GM19328 (cell line): ENCODE measurements at regions not wholly inside any gene's neighbourhood (a gene's known extent, or its start where the extent isn't known, plus 50 kb on each side); places are given as distances from the start of the nearest gene placed in this dataset.

Experiments used
- ATAC-seq: cut with Tn5 transposase; IDR thresholded peaks from one replicate; pipeline ENCODE4 v1.9.1; 2021; ENCODE audit warnings: mild to moderate bottlenecking, moderate library complexity; ENCODE audit not compliant: unreplicated experiment

GRCh38 chr3:193825617-193826016, 232.6 kb downstream of the OPA1 start:
- ATAC-seq: no peak

- ATAC-seq: no peak
Measured at GRCh38 chr3:193826159-193826795, 233.3 kb downstream of the OPA1 start.

GRCh38 chr3:193827040-193827669, 234.1 kb downstream of the OPA1 start:
- no peak for ATAC-seq

- no peak for ATAC-seq
Measured at GRCh38 chr3:193827871-193828270, 234.9 kb downstream of the OPA1 start.

- no peak for ATAC-seq
Measured at GRCh38 chr3:193828477-193828876, 235.5 kb downstream of the OPA1 start.

- ATAC-seq: no peak
Measured at GRCh38 chr3:193829781-193830180, 236.8 kb downstream of the OPA1 start.

- no peak for ATAC-seq
Measured at GRCh38 chr3:193830791-193831191, 237.8 kb downstream of the OPA1 start.

- ATAC-seq: no peak
Measured at GRCh38 chr3:193831495-193832455, 238.8 kb downstream of the OPA1 start.

GRCh38 chr3:193832833-193833413, 239.9 kb downstream of the OPA1 start:
- ATAC-seq: no peak

- no peak for ATAC-seq
Measured at GRCh38 chr3:193833592-193833991, 240.6 kb downstream of the OPA1 start.

- no peak for ATAC-seq
Measured at GRCh38 chr3:193835414-193835813, 242.4 kb downstream of the OPA1 start.

- ATAC-seq: no peak
Measured at GRCh38 chr3:193836511-193836910, 243.5 kb downstream of the OPA1 start.

- ATAC-seq: no peak
Measured at GRCh38 chr3:193836918-193837317, 243.9 kb downstream of the OPA1 start.

GRCh38 chr3:193837347-193837827, 244.4 kb downstream of the OPA1 start:
- ATAC-seq: no peak

GRCh38 chr3:193840111-193840641, 247.2 kb downstream of the OPA1 start:
- ATAC-seq: no peak

GRCh38 chr3:193841581-193841980, 248.6 kb downstream of the OPA1 start:
- no peak for ATAC-seq

- ATAC-seq: no peak
Measured at GRCh38 chr3:193842029-193842798, 249.2 kb downstream of the OPA1 start.

- no peak for ATAC-seq
Measured at GRCh38 chr3:193842832-193843473, 249.9 kb downstream of the OPA1 start.

- ATAC-seq: no peak
Measured at GRCh38 chr3:193843474-193844301, 250.7 kb downstream of the OPA1 start.
